Epithelial cell of proximal tubule (primary cell): ENCODE measurements at regions not wholly inside any gene's neighbourhood (a gene's known extent, or its start where the extent isn't known, plus 50 kb on each side); places are given as distances from the start of the nearest gene placed in this dataset.

ENCODE experiments used
- DNase-seq: peaks from one replicate; pipeline ENCODE4 v3.0.0-alpha.2; 2011; ENCODE audit warnings: low read depth
- H3K4me3 ChIP-seq: 2 replicates; pipeline ENCODE4 v1.5.1; 2011; ENCODE audit warnings: low read depth, mild to moderate bottlenecking, low read length
- CTCF ChIP-seq: conservative IDR thresholded peaks from 2 replicates; pipeline ENCODE4 v1.5.1; 2012; ENCODE audit warnings: low read depth, mild to moderate bottlenecking, low read length

GRCh38 chr22:47740109-47740805 lies 977.8 kb downstream of the TBC1D22A start:
- TF ChIP-seq CTCF, result no peak
- H3K4me3 ChIP-seq, result no peak overlapping the region
- DNase-seq, result no peak

- H3K4me3 ChIP-seq, result no peak overlapping the region
- no peak for DNase-seq
- TF ChIP-seq CTCF, result no peak
Measured at GRCh38 chr22:47739291-47740015, 977.0 kb downstream of the TBC1D22A start.

DNA sequence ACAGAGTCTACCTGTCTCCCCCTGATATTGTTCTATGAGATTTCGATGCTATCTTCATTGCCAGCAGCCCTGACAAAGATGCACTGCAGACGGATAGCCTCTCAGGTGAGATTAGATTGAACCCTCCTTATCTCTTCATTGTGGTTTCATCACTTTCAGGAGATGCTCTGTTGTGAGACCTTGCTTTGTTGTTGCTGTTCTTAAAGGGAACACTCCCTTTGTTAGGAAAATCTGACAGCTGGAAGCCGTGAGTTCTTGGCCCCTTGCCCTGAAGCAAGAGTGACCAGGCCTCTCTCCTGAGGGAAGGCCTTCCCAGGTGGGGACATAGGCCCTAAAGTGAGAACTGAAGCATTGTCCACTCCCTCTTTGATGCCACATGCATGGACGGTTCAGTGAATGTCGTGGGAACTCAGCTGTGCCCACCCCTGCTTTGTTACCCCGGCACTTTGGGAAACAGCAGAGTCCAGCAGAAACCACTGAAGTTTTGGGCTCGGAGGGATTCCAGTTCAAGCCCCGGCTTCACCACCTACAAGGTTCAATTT lies 976.1 kb downstream of the TBC1D22A start:
- no peak for TF ChIP-seq CTCF
- no peak for DNase-seq

DNA sequence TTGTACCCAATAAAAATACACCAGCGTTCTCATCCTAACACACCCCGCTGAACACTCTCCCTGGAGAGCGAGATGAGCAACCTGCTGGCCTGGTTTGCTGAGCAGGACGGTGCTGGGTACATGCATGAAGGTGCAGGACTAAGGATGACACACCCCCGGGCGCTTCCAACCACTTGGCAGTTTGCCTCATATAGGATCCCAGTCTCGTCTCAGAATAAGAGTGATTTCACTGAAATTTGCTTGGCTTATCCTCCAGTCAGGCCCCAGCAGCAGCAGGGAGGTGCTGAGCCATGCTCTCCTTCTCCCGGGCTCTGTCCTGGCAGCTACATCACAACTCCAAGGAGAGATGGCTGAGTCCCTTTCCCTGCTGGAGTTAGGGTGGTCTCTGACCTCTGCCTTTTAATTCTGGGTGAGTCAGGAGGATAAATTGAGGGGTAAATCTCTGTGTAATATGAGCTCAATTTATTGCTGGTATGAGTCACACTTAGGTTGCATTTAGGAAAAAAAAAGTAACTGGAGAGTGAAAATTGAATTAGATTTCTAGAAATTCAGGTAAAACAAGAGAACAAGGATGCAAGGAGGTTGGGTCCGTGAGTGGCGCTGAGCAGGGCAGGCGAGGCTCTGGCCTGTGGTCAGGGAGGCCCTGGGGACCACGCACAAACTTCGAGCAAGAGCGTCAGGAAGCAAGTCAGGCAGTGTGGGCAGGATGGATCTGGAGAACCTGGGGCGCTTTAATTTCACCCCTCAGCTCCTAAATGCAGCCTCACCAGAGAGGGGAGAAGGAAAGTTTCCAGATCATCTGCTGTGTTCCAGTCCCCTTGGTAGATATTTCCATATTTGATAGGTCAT lies 974.0 kb downstream of the TBC1D22A start:
- no peak for DNase-seq
- TF ChIP-seq CTCF, result no peak

More for the DNA sequence above, 976.1 kb downstream of the TBC1D22A start:
- H3K4me3 ChIP-seq, result no peak overlapping the region

DNA sequence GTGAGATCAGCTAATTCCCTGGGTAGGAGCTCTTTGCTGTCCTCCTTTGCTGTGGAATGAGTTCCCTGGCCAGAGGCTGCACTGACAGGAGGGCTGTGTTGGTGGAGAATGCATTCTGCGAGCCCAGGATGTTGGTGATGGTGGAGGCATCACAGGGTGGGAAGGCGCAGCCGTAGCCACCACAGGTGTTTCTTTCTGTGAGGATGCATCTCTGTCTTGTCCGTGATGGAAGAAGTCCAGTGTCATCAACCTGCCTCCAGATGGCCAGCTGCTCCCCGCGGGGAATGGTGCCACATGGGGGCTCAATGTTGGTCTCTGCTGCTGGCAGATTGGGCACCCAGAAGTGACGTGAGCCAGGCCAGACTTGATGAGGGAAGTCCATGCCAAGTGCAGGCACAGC lies 972.1 kb downstream of the TBC1D22A start:
- TF ChIP-seq CTCF, result no peak
- no peak for DNase-seq
- no peak overlapping the region for H3K4me3 ChIP-seq

More for the DNA sequence above, 974.0 kb downstream of the TBC1D22A start:
- H3K4me3 ChIP-seq, result no peak overlapping the region

DNA sequence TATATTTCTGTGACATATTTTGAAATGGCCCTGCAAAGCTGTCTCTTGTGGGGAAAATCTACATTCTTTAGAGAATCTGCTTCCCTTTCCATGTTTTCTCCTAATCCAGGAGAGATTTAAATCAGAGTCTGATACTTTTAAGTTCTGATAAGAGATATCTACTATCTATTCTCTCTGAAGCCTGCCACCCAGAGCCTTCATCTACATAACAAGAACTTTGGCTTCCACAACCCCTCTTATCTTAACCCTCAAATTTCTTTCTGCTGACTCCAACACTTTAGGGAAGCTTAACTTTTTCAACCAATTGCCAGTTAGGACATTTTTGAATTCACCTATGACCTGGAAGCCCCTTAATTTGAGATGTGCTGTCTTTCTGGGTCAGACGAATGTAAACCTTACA lies 965.2 kb downstream of the TBC1D22A start:
- H3K4me3 ChIP-seq, result no peak overlapping the region
- TF ChIP-seq CTCF, result no peak
- DNase-seq, result no peak
